HG03342 (cell line): ENCODE measurements at regions not wholly inside any gene's neighbourhood (a gene's known extent, or its start where the extent isn't known, plus 50 kb on each side); places are given as distances from the start of the nearest gene placed in this dataset.

Experiments used
- ATAC-seq: cut with Tn5 transposase; IDR thresholded peaks from one replicate; pipeline ENCODE4 v1.9.1; 2021; ENCODE audit warnings: mild to moderate bottlenecking, moderate library complexity; ENCODE audit not compliant: unreplicated experiment

GRCh38 chr22:49448526-49448925 lies 379.1 kb downstream of the BRD1 start:
- ATAC-seq = no peak

DNA sequence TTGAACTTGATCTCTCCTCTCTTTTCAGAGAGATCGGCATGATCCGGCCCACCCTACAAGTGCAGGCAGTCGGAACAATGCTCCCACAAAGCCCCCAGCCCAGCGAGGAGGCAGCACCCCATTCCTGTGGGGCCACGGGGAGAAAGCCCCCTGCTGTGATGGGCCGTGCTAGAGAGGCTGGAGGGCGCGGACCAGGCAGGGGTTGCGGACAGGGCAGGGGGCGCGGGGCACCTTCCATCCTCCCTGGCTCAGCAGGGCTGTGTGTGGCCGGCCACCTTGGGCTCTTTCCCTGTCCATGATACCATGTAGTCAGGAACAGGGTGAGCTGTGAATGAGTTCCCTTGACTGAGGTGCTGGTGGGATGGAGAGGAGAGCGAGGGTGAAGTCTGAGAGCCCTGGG lies 379.8 kb downstream of the BRD1 start:
- no peak for ATAC-seq

DNA sequence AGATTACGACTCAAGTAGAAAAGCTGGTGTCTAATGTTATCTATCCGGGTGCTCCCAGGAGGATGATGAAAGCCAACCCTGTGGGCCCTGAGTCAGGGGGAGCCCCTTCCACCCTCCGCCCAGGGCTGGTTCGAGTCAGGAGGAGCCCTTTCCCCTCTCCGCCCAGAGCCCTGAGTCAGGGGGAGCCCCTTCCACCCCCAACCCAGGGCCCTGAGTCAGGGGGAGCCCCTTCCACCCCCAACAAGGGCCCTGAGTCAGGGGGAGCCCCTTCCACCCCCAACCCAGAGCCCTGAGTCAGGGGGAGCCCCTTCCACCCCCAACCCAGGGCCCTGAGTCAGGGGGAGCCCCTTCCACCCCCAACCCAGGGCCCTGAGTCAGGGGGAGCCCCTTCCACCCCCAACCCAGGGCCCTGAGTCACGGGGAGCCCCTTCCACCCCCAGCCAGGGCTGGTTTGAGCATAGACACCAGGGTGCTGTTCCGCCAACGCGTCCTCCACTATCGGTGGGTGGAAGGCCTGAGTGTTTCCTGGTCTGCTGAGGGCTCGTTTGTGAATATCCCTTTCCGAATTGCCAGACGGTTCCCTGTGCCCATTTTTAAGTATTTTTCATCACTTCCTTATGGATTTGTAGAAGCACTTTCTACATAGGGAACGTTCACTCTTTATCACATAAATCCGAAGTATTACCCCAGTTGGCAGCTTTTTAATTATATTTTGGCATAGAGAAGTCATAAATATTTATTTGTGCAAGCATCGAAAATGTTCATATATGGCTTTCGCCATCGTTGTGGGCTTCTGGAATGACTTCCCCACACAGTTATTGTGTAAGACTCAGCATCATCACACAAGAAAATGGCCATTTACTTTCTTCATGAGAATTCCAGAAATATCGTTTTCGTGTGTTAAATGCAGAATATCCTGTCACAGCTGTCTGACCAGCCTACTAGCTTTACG lies 380.6 kb downstream of the BRD1 start:
- no peak for ATAC-seq

DNA sequence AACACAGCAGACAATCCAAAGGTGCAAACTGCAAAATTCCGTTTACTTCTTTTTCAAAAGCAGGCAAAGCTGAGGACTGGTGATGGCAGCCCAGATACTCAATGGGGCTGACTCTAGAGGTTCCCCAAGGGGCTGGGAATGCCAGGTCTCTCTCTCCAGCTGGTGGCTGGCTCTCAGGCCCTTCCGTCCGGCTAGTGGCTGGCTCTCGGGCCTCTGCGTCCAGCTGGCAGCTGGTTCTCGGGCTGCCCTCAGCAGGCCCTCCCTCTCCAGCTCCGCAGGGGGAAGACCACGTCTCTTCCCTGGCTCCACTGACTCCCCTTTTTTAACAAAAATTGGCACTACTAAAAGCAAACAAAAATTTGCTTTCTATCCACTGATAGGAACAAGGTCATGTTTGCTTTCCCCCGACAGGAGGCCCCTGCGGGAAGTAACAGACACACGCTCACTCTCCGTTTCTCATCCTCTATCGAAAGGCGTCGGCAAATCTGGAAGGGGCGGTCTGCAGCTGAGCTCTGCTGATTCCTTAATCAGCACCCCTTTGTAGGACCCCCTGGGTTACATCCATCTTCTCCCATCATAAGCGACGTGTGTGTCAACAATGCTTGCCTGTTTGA lies 381.4 kb downstream of the BRD1 start:
- ATAC-seq = no peak

DNA sequence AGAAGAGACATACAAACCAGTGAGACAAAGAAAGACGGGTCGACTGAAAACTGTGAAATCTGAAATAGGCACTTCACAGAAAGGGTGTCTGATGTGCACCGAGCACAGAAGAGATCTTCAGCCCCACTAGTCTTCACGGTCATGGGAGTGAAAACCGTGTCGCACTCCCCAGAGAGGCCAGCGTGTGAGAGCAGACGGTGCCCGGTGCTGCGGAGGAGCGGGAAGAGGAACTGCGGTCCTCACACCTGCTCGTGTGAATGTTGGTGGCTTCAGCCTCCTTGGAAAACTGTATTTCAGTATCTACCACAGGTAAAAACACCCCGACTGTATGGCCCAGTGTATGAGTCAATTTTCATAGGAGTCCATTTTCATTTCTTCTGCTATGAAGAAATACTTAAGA lies 382.9 kb downstream of the BRD1 start:
- no peak for ATAC-seq

- ATAC-seq = no peak
Measured at GRCh38 chr22:49440931-49441330, 386.7 kb downstream of the BRD1 start.

DNA sequence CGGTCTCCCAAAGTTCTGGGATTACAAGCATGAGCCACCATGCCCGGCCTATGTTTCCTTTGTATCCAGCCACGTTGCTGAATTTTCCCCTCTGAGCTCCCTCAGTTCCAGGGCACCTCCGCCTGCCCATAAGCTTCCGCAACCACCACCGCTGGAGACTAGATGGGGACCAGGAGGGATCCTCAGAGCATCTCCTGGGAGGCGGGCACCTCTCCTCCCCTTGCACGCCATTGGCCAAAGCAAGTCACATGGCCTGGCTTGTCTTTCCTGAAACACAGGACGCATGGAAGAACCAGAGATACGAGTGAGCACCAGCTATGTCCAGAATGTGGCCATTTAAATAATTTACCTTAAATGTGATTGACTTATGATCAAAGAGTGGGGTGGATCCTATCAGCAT lies 388.3 kb downstream of the BRD1 start:
- ATAC-seq = no peak

- no peak for ATAC-seq
Measured at GRCh38 chr22:49437956-49438355, 389.7 kb downstream of the BRD1 start.

- ATAC-seq = no peak
Measured at GRCh38 chr22:49437356-49437755, 390.3 kb downstream of the BRD1 start.

DNA sequence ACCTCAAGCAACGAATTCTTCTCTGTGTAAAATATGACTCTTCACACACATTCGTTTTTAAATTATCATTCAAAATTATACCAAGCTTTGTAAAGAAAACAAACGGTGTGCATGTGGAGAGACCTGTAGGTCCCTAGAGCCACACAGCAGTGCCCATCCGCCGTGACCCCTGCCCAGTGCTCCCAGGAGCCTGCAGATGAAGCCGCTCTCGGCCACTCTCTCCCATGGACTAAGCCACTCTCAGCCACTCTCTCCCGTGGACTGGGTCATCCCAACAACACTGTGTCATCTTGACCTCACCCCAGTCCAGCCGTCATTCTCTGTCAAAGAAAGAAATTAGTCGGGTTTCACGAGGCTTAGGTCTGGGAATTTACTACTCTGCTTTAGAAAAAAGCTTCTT lies 391.6 kb downstream of the BRD1 start:
- no peak for ATAC-seq

- ATAC-seq = no peak
Measured at GRCh38 chr22:49435596-49435995, 392.1 kb downstream of the BRD1 start.

DNA sequence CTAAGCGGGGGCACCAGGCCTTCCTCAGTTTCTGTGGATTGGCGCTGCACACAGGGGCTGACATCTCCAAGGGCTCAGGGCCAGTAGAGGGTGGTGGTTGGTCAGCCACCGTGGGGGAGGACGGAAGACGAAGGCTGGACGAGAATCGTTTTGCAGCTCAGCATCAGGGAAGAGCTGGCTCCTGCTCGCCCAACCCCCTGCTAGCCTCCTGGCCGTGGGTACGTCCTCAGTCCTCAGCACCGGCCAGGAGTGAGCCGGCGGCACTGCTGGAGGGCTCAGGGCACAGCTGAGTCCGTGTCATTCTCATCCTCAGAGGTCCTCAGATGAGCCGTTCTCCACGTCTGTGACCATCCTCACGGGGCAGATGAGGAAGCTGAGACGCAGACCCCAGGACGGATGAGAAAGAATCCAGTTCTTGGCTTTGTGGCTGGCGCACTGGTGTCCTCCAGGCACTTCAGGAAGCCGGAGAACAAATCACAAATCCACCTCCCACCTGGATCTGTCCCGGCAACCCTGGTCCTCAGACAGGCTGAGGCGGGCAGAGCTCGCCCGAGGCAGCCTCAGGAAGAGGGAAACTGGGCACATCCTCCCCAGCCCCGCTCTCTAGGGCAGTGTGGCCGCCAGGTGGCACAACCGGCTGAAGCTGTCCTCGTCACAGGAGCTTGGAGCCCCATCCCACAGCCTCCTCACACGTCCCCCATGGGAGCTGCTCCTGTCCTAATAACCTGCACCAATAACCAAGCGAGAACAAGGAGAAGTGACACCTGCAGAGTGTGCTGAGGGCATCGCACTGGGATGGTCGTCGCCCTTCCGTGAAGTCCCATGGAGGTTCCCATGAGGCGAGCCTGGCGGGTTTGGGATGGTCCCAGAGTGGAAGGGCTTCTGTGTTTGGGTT lies 393.7 kb downstream of the BRD1 start:
- ATAC-seq = no peak

DNA sequence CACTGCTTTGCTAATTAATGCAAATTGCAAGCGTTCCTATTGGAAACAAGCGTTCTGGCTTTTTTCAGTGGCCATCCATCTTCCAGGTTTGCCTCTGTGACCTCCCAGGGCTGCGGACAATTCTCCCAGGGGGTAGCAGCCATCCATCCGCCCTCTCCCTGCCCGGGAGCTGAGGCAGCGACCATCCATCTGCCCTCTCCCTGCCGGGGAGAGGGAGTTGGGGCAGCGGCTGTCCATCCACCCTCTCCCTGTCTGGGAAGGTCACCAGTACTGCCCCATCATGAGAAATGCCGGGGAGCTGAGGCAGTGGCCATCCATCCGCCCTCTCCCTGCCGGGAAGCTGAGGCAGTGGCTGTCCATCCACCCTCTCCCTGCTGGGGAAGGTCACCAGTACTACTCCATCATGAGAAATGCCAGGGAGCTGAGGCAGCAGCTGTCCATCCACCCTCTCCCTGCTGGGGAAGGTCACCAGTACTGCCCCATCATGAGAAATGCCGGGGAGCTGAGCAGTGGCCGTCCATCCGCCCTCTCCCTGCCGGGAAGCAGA lies 394.7 kb downstream of the BRD1 start:
- ATAC-seq = no peak

- ATAC-seq = no peak
Measured at GRCh38 chr22:49432211-49432896, 395.3 kb downstream of the BRD1 start.

DNA sequence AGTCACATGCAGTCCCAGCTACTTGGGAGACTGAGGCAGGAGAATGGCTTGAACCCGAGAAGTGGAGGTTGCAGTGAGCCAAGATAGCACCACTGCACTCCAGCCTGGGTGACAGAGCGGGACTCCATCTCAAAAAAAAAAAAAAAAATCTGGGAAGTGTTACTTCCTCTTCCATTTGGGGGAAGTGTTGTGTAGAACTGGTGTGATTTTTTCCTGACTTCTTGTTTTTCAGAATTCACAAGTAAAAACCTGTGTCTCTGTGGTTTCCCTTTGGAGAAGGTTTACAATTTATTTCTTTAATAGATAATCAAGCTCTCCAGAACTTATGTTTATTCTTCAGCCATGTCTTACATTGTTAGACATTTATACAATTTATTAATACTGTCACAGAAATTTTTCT lies 396.1 kb downstream of the BRD1 start:
- ATAC-seq = no peak

- ATAC-seq = no peak
Measured at GRCh38 chr22:49429066-49429465, 398.6 kb downstream of the BRD1 start.

- no peak for ATAC-seq
Measured at GRCh38 chr22:49427941-49428340, 399.7 kb downstream of the BRD1 start.

- ATAC-seq = no peak
Measured at GRCh38 chr22:49427341-49427740, 400.3 kb downstream of the BRD1 start.

DNA sequence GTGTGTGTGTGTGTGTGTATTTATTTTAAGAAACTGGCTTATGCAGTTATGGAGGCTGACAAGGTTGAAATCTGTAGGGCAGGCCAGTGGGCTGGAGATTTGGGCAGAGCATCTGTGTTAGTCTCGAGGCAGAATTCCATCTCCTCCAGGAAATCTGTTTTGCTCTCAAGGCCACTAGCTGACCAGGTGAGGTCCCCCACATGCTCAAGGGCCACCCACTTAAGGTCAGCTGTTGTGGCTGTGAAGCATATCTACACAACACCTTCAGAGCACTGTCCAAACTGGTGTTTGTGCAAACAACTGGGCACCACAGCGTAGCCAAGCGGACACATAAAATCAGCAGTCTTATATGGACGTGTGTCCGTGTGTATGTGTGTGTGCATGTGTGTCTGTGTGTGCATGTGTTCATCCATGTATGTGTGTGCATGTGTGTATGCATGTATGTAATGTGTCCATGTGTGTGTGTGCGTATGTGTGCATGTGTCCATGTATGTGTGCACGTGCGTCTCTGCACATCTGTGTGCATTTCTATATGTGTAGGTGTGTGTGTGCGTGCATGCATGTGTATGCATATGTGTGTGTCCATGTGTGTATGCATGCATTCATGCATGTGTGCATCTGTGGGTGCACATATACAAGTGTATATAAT lies 400.9 kb downstream of the BRD1 start:
- ATAC-seq = no peak

GRCh38 chr22:49426098-49426497 lies 401.6 kb downstream of the BRD1 start:
- ATAC-seq = no peak
